PC-9 (cell line): ENCODE measurements at regions not wholly inside any gene's neighbourhood (a gene's known extent, or its start where the extent isn't known, plus 50 kb on each side); places are given as distances from the start of the nearest gene placed in this dataset.

Experiments
- CTCF ChIP-seq: fragments of 200-600 bp; sonication (generic); conservative IDR thresholded peaks from 2 replicates; pipeline ENCODE4 v1.6.1; 2017; ENCODE audit warnings: mixed run types, antibody characterized with exemption, mild to moderate bottlenecking, moderate library complexity
- EZH2 ChIP-seq: fragments of 200-600 bp; sonication (generic); IDR thresholded peaks from 2 replicates; pipeline ENCODE4 v1.8.0; 2017; ENCODE audit warnings: antibody characterized with exemption, low read depth

GRCh38 chr12:19039515-19039914, 90.0 kb upstream of the PLEKHA5 start:
- TF ChIP-seq CTCF (no peak), EZH2 (no peak)
